GM21786 (cell line): ENCODE measurements at regions not wholly inside any gene's neighbourhood (a gene's known extent, or its start where the extent isn't known, plus 50 kb on each side); places are given as distances from the start of the nearest gene placed in this dataset.
"Not testable (repeated sequence)": the region's sequence is repeated elsewhere in the genome, so short reads cannot be mapped to it uniquely, and the experiment has no call there.

Source experiments
- ATAC-seq: cut with Tn5 transposase; IDR thresholded peaks from one replicate; pipeline ENCODE4 v1.9.1; 2021; ENCODE audit not compliant: unreplicated experiment

DNA sequence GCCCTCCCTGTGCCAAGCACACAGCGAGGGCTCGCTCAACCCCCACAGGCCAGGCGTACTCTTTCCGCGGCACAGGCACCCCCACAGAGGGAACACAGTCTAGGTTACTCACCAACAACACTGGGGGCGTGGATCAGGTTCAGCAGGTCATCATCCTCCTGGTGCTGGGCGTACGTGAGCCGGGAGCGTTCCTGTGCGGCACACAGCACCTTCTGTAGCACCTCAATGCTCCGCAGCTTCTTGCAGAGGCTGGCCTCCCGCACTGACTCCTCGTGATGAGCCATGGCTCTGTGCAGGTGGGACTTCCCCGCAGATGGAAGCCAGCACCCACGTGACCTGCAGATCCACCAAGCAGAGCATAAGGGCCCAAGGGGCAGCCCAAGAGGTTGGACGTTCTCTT lies 296.8 kb downstream of the GOLGA6L6 start:
- not testable (repeated sequence) for ATAC-seq

DNA sequence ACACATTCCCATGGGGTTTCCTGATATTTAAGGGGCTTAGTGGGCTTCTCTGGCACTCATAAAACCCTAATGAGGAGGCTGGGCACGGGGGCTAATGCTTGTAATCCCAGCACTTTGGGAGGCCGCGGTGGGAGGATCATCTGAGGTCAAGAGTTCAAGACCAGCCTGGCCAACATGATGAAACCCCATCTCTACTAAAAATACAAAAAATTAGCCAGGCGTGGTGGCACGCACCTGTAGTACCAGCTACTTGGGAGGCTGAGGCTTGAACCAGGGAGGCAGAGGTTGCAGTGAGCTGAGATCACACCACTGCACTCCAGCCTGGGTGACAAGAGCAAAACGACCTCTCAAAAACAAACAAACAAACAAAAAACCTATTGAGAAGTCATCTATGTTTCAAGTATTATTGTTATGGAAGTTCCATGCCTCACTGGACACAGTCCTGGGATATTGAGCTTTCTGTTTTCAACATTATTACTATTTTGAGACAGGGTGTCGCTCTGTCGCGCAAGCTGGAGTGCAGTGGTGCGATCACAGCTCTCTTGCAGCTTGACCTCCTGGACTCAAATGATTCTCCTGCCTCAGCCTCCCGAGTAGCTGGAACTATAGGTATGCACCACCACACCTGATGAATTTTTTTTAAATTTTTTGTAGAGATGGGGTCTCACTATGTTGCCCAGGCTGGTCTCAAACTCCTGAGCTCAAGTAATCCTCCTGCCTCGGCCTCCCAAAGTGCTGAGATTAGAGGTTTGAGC lies 297.9 kb downstream of the GOLGA6L6 start:
- ATAC-seq = not testable (repeated sequence)

DNA sequence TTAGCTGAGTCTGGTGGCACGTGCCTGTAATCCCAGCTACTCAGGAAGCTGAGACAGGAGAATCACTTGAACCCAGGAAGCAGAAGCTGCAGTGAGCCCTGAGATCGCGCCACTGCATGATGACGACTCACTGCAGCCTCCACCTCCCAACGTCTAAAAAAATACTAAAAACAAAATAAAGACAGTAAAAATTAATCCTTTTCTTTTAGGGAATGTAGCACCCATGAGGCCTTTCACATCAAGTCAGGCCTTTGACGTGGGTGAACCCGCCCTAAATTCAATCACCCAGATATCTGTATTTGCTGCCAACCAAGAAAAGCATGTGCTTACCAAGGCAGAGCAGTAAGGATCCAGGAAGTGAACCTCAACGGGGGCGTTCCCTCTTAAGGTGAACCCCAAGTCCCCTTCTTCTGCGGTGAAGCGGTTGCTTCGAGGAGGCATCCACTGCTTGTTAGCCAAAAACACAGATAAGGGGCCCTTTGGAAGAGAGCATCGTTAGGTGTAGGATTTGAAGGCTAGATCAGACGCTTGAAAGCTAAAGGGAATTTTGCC lies 301.2 kb downstream of the GOLGA6L6 start:
- ATAC-seq = not testable (repeated sequence)

DNA sequence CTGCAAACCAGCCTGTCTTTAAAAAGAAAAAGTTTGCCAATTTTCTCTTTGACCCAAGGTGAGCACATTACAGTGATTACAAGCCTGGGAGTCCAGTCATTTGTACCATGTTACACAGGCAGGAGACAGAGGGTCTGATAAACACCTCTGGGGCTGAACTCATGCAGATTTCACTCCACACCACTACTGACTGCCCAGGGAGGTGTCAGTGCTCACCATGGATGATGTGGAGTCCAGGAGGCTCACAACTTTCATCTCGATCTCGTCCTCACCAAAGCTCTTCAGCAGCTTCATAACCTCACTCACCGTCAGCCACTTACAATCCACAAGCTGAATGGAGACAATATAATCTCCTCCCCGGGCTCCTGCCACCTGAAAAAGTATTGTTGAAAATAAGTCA lies 302.4 kb downstream of the GOLGA6L6 start:
- ATAC-seq = not testable (repeated sequence)

DNA sequence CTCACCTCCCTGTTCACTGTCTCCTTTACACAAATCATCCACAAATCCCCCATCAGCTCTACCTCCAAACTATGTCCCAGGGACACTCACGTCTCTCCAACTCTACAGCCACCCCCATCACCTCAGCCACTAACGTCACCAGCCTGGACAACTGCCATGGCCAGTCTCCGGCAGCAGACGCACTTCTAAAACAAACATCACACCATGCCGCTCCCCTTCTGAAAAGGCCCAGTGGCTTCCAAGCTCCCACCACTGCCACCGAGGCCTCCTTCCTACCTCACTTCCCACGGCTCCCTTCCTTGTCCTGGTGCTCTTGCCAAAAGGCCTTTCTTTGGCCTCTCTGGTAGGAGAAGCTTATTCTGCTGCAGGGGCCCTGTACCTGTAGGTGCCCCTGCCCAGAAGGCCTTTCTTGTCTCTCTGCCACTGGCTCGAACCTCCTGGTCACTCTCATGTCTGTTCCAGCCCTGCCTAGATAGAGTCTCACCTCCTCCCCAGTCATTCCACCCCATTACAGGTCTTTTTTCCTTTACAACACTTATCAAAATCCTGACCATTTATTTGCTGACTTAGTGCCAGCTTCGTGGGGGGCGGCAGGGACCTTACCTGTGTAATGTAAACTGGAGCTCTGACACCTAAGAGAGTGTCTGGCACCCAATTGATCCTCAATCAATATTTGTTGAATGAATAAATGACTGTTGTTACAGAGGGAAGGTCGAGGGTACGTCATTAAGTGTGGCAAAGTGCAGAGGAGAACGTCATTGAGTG lies 304.2 kb downstream of the GOLGA6L6 start:
- not testable (repeated sequence) for ATAC-seq

DNA sequence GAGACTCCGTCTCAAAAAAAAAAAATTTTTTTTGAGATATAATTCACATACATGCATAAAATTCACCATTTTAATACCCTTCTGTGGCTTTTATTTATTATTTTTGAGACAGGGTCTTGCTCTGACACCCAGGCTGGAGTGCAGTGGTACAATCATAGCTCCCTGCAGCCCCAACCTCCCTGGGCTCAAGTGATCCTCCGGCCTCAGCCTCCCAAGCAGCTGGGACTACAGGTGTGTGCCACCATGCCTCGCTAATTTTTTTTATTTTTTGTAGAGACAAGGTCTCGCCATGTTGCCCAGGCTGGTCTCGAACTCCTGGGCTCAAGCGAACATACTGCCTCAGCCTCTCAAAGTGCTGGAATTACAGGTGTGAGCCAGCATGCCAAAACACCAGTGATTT lies 305.9 kb downstream of the GOLGA6L6 start:
- not testable (repeated sequence) for ATAC-seq

DNA sequence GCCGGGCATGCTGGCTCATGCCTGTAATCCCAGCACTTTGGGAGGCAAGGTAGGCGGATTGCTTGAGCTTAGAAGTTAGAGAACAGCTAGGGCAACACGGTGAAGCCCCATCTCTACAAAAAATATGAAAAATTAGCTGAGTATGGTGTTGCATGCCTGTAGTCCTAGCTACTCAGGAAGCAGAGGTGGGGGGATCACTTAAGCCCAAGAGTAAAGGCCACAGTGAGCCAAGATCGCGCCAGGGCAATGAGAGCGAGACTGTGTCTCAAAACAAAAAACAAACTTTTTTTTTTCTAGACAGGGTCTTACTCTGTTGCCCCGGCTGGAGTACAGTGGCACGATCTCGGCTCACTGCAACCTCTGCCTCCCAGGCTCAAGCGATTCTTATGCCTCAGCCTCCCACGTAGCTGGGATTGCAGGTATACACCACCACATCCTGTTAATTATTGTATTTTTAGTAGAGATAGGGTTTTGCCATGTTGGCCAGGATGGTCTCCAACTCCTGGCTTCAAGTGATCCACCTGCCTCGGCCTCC lies 307.5 kb downstream of the GOLGA6L6 start:
- not testable (repeated sequence) for ATAC-seq

DNA sequence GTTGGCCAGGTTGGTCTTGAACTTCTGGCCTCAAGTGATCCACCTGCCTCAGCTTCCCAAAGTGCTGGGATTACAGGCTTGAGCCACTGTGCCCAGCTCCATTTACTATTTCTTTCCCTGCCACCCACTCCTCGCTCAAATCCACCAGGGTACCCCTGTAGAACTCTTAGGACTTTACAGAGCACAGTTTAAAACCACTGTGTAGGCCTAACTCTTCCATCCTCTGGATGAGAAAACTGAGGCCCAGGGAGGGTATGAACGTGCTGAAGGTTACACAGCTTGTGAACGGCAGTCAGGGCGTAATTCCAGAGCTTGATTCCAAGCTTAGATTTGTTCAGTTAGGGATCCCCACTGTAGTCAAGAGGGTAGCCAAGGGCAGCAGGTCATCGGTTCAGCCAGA lies 309.1 kb downstream of the GOLGA6L6 start:
- ATAC-seq = not testable (repeated sequence)

DNA sequence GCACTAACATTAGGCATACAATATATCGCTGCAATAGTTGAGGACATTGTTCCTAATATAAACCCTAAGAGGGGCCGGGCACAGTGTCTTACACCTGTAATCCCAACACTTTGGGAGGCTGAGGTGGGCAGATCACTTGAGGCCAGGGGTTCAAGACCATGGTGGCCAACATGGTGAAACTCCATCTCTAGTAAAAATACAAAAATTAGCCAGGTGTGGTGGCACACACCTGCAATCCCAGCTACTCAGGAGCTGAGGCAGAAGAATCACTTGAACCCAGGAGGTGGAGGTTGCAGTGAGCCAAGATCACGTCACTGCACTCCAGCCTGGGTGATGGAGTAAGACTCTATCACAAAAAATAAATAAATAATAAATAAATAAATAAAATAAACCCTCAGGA lies 310.9 kb downstream of the GOLGA6L6 start:
- not testable (repeated sequence) for ATAC-seq

DNA sequence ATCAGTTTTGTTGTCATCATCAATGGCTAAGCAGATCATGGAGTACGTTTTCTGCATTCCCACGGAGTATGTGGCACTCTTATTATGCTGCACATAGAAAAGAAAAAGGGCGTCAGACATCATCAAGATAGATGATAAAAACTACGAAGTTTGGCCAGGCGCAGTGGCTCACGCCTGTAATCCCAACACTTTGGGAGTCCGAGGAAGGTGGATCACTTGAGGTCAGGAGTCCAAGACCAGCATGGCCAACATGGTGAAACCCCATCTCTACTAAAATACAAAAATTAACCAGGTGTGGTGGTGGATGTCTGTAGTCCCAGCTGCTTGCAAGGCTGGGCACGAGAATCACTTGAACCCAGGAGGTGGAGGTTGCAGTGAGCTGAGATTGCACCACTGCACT lies 312.8 kb downstream of the GOLGA6L6 start:
- not testable (repeated sequence) for ATAC-seq

DNA sequence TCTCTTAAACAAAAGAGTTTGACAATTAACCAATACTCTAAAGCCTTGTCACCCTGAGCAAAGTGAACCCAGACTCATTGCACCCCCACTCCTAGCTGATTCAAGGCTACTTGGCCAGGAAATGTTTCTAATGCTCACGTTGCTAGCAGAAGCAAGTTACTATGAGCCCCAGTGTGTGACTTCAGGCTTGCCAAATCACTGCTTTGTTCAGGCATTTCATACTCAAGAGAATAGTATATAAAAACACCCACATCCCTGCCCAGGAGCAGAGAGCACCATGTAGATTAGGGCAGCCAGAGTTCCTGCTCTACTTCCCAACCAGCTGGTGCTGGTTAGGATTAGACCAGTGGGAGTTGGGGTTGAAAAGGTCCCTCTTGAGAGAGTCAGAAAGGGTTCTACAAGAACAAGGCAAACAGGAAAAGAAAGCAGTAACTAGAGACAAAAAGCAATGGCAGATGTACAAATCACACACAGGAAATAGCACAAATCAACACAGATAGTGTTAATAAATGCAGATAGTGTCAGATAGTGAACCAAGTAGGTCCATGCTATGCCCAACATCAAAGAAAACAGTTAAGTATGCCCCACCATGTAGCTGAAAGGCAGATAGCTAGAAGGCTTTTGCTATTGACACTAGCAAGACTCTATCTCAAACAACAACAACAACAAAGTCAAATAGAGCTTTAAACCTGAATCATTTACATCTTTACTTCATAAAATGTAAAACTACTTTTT lies 314.3 kb downstream of the GOLGA6L6 start:
- not testable (repeated sequence) for ATAC-seq

DNA sequence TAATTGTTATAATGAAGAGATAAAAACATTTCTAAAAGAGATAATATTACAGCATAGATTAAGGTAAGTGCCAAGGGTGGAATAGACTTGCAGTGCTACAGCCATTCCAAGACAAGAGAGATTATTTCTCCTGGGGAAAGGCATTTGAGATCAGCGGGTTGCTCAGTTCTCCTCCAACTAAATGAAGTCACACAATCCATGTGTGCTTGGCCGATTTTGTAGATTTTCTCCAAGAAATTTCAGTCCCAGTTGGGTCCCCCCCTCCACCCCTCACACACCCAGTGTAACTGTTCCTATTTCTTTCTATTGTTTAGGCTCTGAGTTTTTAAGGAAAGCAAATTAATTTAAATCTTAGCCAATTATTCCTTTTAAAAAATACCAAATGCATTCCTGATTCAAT lies 315.1 kb downstream of the GOLGA6L6 start:
- ATAC-seq = not testable (repeated sequence)

DNA sequence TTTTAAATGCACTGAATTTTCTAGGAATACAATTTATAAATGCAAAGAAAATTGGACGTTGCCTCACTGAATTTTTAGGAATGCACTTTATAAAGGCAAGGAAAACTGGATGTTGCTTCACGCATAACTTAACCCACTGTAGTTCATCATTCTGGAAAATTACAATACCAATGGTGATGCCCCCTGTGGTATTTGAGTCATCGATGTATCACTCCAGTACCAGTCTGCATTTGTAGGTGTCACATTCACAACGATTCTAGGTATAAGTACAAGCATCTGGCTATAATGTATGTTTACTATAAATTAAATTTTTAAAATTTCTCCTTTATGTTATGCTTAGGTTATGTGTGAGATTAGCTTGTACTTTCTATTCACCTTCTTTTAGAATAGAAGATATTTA lies 320.5 kb downstream of the GOLGA6L6 start:
- not testable (repeated sequence) for ATAC-seq

DNA sequence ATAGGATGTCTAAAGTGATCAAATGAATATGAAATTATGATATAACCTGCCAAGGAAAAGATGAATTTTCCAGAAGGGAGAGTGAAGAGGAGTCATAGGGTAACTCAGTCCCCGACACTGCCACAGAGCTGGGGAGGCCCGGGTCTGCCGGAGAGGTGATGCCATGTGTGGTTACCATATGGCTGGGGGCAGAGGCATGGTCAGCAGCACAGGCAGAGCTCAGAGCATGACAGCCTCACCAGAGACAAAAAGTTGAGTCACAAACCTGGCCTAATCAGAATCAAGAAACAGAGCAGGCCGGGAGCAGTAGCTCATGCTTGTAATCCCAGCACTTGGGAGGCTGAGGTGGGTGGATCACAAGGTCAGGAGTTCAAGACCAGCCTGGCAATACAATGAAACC lies 322.4 kb downstream of the GOLGA6L6 start:
- ATAC-seq = not testable (repeated sequence)

DNA sequence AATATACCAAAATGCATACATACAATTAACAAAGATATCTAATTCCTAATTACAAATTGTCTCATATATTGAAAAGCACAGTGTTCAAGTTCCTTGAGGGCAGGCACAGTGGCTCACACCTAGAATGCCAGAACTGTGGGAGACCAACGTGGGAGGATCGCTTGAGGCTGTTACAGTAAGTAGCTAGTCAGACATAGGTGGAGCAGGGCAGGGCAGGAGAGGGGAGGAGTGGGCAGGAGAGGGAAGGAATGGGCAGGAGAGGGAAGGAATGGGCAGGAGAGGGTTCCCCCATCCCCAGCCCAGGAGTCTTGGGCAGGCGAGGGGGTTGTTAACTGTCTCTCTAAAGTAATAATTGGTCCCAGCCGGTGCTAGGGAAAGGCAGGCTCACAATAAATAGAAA lies 325.9 kb downstream of the GOLGA6L6 start:
- ATAC-seq = not testable (repeated sequence)

DNA sequence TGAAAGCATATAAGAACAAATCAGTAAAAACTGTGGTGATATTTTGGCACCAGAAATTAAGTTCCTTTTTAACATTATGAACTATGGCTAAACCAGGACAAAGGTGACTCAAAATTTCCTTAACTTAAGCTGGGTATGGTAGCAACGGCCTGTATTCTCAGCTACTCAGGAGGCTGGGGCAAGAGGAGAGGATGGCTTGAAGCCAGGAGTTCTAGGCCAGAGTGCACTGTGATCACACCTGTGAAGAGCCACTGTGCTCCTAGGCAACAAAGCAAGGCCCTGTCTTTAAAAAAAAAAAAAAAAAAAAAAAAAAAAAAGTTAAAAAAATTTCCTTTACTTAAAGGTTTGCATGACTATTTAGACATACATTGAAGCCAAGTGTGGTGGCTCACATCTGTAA lies 327.5 kb downstream of the GOLGA6L6 start:
- ATAC-seq = not testable (repeated sequence)

DNA sequence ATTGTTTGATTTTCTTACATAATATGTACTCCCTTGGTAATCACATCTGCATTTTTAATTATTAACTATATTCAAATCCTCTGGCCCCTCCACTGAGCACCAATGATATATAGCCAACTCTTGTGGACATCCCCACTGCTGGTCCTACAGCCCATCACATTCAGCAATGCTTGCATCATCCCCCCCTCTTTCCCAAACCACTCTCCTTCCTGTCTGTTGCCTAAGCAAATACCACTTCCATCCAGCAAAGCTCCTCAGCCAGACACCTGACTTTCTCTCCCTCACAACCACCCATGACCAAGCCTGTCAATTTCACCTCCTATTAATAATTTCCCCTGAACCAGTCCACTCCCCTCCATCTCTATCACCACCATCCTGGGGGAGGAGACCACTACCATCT lies 330.1 kb downstream of the GOLGA6L6 start:
- ATAC-seq = not testable (repeated sequence)

DNA sequence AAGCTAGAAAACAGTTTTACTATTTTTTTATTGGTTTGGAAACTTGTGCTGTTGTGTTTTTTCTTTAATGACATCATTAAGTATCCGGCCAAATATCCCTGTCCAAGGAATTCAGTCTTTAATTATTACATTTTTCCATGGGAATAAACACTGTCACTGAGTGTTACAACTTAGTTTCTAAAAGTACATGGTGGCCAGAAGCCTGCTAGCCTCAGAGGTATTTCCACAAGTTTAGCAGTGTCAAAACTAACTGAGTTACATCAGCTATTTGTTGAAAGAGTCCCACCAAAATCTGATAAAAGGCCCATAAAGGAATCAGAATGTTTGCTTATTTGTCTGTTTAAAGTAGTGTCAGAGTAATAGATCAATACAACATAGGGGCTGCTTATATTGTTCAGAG lies 331.6 kb downstream of the GOLGA6L6 start:
- ATAC-seq = not testable (repeated sequence)

DNA sequence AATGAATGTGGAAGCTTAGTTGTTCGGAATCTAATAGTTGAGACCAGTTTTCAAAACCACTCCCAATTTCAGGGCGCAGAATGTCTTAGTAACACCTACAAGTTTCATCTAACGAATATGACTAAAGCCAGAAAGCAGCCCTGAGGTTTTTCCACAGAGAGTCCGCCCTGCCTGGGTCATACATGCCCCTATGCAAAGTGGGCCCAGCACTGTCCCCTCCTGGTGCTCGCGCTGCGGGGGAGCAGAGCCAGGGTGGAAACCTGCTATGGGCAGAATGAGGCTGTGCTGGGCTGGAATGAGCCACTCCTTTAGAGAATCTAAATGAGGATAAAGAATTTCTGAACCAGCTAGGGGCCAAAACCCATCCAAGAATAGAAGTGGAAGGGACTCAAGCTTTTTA lies 334.0 kb downstream of the GOLGA6L6 start:
- not testable (repeated sequence) for ATAC-seq

DNA sequence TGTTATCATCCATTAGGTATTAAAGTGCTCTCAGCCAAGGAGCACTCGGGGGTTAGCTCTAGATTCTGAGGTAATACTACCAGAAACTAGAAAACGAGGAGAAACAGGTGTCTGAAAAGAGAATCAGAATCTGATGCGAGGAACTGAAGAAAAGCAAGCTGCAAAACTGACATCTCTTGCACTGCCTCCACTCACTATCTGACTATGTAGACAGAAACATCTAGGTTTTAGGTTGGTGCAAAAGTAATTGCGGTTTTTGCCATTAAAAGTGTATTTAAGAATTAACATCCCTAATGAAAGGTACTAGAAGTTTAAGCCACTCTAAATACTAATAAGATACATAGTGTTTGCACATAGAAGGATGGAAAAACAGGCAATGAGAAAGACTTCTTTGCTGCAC lies 334.4 kb downstream of the GOLGA6L6 start:
- not testable (repeated sequence) for ATAC-seq
